ENCODE measurements at regions not wholly inside any gene's neighbourhood (a gene's known extent, or its start where the extent isn't known, plus 50 kb on each side); places are given as distances from the start of the nearest gene placed in this dataset.
"Not testable (repeated sequence)": the region's sequence is repeated elsewhere in the genome, so short reads cannot be mapped to it uniquely, and the experiment has no call there.

- DNase-seq, result not testable (repeated sequence)
These were observed 301.5 kb upstream of the CLEC14A start for GRCh38 chr14:38557391-38557790.

- DNase-seq, result no peak
These were observed 300.4 kb upstream of the CLEC14A start for GRCh38 chr14:38556252-38556651.

- DNase-seq, result no peak
These were observed 298.1 kb upstream of the CLEC14A start for GRCh38 chr14:38554026-38554425.

- no peak for DNase-seq
These were observed 297.7 kb upstream of the CLEC14A start for GRCh38 chr14:38553586-38553985.

GRCh38 chr14:38549564-38549963 is 293.7 kb upstream of the CLEC14A start:
- no peak for DNase-seq

- no peak for DNase-seq
These were observed 292.1 kb upstream of the CLEC14A start for GRCh38 chr14:38547961-38548490.

- no peak for DNase-seq
These were observed 291.1 kb upstream of the CLEC14A start for GRCh38 chr14:38546932-38547551.

GRCh38 chr14:38544776-38545175 is 288.9 kb upstream of the CLEC14A start:
- DNase-seq, result no peak

GRCh38 chr14:38543851-38544250 is 288.0 kb upstream of the CLEC14A start:
- DNase-seq, result not testable (repeated sequence)

- DNase-seq, result not testable (repeated sequence)
These were observed 282.2 kb upstream of the CLEC14A start for GRCh38 chr14:38538053-38538452.

- no peak for DNase-seq
These were observed 280.6 kb upstream of the CLEC14A start for GRCh38 chr14:38536376-38537038.

GRCh38 chr14:38528582-38528981 is 272.7 kb upstream of the CLEC14A start:
- no peak for DNase-seq

GRCh38 chr14:38527502-38527878 is 271.6 kb upstream of the CLEC14A start:
- DNase-seq, result no peak

- DNase-seq, result no peak
These were observed 271.1 kb upstream of the CLEC14A start for GRCh38 chr14:38526826-38527501.

- DNase-seq, result no peak
These were observed 269.0 kb upstream of the CLEC14A start for GRCh38 chr14:38524636-38525509.

GRCh38 chr14:38522724-38523123 is 266.8 kb upstream of the CLEC14A start:
- no peak for DNase-seq

- no peak for DNase-seq
These were observed 265.7 kb upstream of the CLEC14A start for GRCh38 chr14:38521591-38521990.

GRCh38 chr14:38517426-38517825 is 261.5 kb upstream of the CLEC14A start:
- DNase-seq, result no peak

- DNase-seq, result no peak
These were observed 256.3 kb upstream of the CLEC14A start for GRCh38 chr14:38512236-38512635.

GRCh38 chr14:38507299-38507698 is 251.4 kb upstream of the CLEC14A start:
- no peak for DNase-seq

- no peak for DNase-seq
These were observed 250.0 kb upstream of the CLEC14A start for GRCh38 chr14:38505973-38506249.

- no peak for DNase-seq
These were observed 249.5 kb upstream of the CLEC14A start for GRCh38 chr14:38505221-38505972.
